MV-4-11 (cell line): ENCODE measurements at regions not wholly inside any gene's neighbourhood (a gene's known extent, or its start where the extent isn't known, plus 50 kb on each side); places are given as distances from the start of the nearest gene placed in this dataset.
A peak's percentile ranks its signal among the peaks of the same experiment; 100 is the strongest.

Source experiments
- DNase-seq: peaks from one replicate; lab custom pipeline; 2025; lab: John Stamatoyannopoulos, UW

GRCh38 chr13:22647156-22647850, 533.5 kb upstream of the SGCG start:
- no peak for DNase-seq

- DNase-seq, result no peak
Measured at GRCh38 chr13:22648320-22648801, 532.4 kb upstream of the SGCG start.

- DNase-seq, result no peak
Measured at GRCh38 chr13:22652796-22653195, 528.0 kb upstream of the SGCG start.

- no peak for DNase-seq
Measured at GRCh38 chr13:22653866-22654265, 526.9 kb upstream of the SGCG start.

- no peak for DNase-seq
Measured at GRCh38 chr13:22655106-22655852, 525.5 kb upstream of the SGCG start.

- peak; percentile 2 for DNase-seq
Measured at GRCh38 chr13:22662771-22663170, 518.0 kb upstream of the SGCG start.

GRCh38 chr13:22665506-22665905, 515.3 kb upstream of the SGCG start:
- no peak for DNase-seq

- DNase-seq, result no peak
Measured at GRCh38 chr13:22690756-22691155, 490.0 kb upstream of the SGCG start.

- DNase-seq, result no peak
Measured at GRCh38 chr13:22693691-22694090, 487.1 kb upstream of the SGCG start.

- DNase-seq, result no peak
Measured at GRCh38 chr13:22696433-22696832, 484.3 kb upstream of the SGCG start.

GRCh38 chr13:22698467-22698866, 482.3 kb upstream of the SGCG start:
- no peak for DNase-seq

- DNase-seq, result no peak
Measured at GRCh38 chr13:22700246-22700887, 480.4 kb upstream of the SGCG start.

DNA sequence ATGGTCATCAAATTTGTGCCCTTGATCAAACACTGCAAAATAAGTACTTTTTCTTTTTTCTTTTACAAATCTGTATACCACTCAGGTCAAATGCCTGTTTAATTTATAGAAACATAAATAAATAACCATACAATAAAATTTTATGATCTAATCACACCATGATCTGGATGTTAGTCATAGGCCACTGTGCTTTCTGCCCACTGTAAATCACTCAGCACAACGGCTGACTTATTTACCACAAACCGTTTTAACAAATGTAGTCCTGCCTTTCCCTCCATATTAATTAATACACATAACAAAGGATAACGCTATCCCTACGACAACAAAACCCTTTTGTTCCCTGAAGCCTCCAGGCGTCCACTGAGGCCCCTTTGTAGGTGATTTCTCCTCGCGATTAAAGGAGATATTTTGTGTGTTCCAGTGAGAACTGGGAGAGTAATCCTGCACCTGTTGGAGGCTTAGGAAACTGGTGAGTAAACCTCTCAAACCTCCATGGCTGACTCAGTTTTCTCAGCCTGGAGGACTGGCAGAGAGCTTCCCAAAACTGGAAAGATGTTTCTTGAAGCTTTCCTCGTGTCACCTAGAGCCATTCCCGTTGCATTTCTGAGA, 477.1 kb upstream of the SGCG start:
- DNase-seq, result no peak

GRCh38 chr13:22707946-22708345, 472.8 kb upstream of the SGCG start:
- no peak for DNase-seq

DNA sequence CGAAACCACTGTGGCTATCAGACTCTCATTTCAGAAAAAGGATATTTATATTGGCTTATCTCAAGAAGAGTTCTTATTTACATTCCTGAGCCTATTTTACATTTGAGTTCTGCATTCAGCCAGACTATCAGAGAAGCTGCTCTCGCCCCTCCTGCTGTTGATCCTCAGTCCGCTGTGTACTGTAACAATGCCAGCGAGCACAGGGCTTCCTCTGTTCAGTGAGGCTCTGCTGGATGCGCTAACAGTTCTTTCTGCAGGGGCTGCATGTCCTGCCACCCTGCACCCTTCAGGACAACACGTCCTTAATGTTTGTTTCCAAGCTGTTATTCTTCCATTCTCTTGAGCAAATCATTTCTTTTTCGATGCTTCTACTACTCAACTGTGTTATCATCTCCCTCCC, 463.7 kb upstream of the SGCG start:
- no peak for DNase-seq

GRCh38 chr13:22726726-22727125, 454.1 kb upstream of the SGCG start:
- DNase-seq, result no peak

DNA sequence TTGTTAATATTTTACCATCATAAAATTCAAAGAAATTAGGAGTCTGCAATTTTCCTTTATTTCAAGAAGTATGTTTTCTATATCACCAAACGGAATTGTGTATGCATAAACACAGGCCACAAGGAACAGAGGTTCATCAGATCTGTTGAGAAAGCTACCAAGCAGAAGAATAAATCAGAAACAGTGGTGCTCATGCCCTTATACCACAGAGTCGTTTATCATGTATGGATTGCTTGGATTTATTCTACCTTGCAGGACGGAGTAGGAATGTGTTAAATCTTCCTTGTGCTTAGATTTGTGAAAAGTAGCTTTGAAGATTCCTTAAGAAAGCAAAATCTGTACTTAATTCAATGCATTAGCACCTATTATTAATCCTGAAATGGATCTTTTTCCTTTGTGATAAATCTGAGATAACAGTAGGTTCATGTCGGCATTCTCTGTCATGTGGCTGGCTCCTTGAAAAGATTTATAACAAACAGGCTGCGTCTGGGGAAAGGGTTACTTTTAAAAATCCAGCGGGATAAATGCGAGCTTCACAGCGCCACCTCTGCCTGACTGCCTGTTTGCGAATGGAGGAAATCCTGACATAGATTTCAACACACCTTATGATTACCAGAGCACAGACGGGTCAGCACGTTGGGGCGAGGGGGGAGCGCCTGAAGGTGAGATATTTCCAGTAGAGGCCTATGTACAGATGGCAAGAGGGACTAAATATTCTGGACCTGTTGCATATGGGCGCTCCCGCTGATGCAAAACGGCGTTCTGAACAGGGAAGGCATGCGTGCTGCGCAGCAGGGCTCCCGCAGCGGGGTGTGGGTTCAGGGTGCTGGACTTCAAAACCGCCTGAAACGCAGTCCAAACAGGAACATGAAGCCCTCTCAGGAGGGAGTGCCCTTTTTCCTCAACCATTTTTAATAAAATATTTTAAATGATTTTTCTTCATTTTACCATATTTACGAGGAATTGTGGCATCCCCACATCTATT, 445.5 kb upstream of the SGCG start:
- no peak for DNase-seq

DNA sequence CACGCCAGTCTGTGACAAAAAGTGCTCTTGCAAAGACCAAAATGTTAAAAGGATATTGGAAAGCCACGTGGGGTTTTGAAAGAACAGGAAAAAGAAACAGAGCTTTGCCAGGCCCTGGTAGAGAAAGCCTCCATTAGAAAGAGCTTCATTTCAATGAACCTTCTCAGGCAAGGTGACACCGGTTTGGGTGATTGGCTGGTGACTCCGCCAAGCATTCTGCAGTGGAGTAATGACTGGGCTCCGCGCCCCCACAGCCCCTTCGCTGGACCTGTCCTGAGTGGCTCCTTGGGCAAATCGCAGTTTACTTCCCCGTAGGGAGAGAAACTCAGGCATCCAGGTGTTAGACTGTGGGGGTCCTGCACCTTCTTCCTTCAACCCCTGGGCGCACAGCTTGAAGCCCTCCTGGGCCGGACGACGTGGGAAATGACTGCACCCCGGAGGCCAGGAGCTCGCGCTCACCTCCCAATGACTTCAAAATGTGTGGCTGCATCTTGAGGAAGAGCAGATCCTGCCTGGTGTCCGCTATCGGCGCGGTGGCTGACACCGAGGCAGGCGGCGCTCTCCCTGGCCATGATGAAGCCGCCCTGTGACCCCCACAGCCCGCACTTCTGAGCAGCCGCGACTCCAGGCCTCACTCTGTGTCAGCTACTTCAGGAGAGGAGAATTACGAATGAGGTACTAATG, 444.6 kb upstream of the SGCG start:
- no peak for DNase-seq

DNA sequence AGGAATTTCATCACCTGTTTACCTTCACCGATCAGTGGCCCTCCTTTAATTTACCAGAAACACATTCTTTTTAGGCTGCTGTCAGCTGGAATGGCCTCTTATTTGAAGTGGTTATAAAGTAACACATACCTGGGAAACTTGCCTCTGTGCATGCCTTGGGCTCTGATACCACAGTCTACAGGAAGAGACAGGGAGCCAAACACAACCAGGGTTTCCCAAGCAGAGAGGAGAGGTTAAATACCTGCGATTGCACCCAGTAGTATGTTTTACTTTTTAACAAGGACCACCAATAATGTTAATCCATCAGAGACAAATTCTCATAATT, 444.0 kb upstream of the SGCG start:
- DNase-seq, result no peak

DNA sequence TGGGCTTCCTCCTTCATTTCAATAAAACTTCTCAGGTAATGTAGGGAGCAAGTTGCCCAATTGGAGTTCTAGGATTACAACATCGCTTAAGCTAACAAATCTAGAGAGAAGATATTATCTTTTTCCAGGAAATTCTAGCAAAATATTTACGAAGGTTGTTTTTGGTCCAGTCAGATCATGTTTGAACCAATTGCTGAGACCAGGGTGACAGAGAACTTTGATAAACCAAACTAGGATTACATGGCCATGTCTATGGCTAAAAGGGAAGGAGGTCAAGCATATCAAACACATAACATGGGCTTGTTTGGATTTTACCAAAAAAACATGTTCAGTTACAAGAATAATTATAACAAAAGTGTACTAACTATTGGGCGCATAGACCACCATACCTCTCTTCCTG, 442.4 kb upstream of the SGCG start:
- DNase-seq, result no peak

GRCh38 chr13:22740264-22740663, 440.5 kb upstream of the SGCG start:
- no peak for DNase-seq
